ENCODE measurements at regions not wholly inside any gene's neighbourhood (a gene's known extent, or its start where the extent isn't known, plus 50 kb on each side); places are given as distances from the start of the nearest gene placed in this dataset.

- TF ChIP-seq RELB (IDR thresholded peaks at IDR 0.05; ENCODE audit: low read depth) (no peak), SRF (IDR thresholded peaks at IDR 0.05; ENCODE audit: low read depth in 2 of 2, low read length in 2 of 2) (no peak), IKZF2 (IDR thresholded peaks at IDR 0.05) (no peak), JUND (IDR thresholded peaks at IDR 0.05; ENCODE audit: low read depth, low read length) (no peak), ASH2L (IDR thresholded peaks at IDR 0.05; ENCODE audit: borderline replicate concordance, low read depth) (no peak), IRF5 (IDR thresholded peaks at IDR 0.05; ENCODE audit: borderline replicate concordance) (no peak), CUX1 (IDR thresholded peaks at IDR 0.05; ENCODE audit: insufficient replicate concordance, low read depth, low read length) (no peak)
Observed at GRCh38 chr5:178781936-178782335, 51.5 kb upstream of the ZNF354A start (continued).

All from GM12878 (cell line).